OCI-LY7 (cell line): ENCODE measurements at regions not wholly inside any gene's neighbourhood (a gene's known extent, or its start where the extent isn't known, plus 50 kb on each side); places are given as distances from the start of the nearest gene placed in this dataset.

Source experiments
- BruUV-seq: library from RNA; stranded (reverse); fragments of 400-500 nt; replicated peaks from 2 replicates; lab custom pipeline; 2021; lab: Mats Ljungman, UMichigan
- CTCF ChIA-PET: fragments of 300-600 bp; sonication (Branson Sonifier 250); formaldehyde crosslinking; loops from one replicate; lab custom pipeline; 2022; ENCODE audit warnings: antibody characterized with exemption; ENCODE audit not compliant: unreplicated experiment; lab: Charles Lee
- POLR2A ChIA-PET: fragments of 300-600 bp; sonication (Branson Sonifier 250); formaldehyde crosslinking; loops from one replicate; lab custom pipeline; 2022; ENCODE audit warnings: antibody characterized with exemption; lab: Charles Lee
- DNase-seq: peaks from one replicate; pipeline ENCODE4 v3.0.0-alpha.2; 2015; ENCODE audit warnings: low spot score
- H2AFZ ChIP-seq: fragments of 200-600 bp; sonication (generic), shearing (Covaris generic); 2 replicates; pipeline ENCODE4 v1.6.1; 2014; ENCODE audit warnings: mild to moderate bottlenecking, antibody characterized with exemption, low read length, moderate library complexity
- H3K27ac ChIP-seq: fragments of 200-600 bp; sonication (generic); 2 replicates; pipeline ENCODE4 v1.5.1; 2014; ENCODE audit warnings: mixed run types, low read depth, mild to moderate bottlenecking, moderate library complexity, low read length, inconsistent platforms; ENCODE audit not compliant: poor library complexity, severe bottlenecking
- H3K36me3 ChIP-seq: fragments of 200-600 bp; sonication (generic); 2 replicates; pipeline ENCODE4 v1.6.1; 2014; ENCODE audit warnings: mild to moderate bottlenecking, antibody characterized with exemption, low read length, moderate library complexity, mixed read lengths; ENCODE audit not compliant: insufficient read depth
- H3K4me1 ChIP-seq: fragments of 200-600 bp; sonication (generic); 2 replicates; pipeline ENCODE4 v1.5.1; 2014; ENCODE audit warnings: mild to moderate bottlenecking, low read length; ENCODE audit not compliant: insufficient read depth, poor library complexity, severe bottlenecking
- H3K4me2 ChIP-seq: fragments of 200-600 bp; sonication (generic); 2 replicates; pipeline ENCODE4 v1.6.1; 2014; ENCODE audit warnings: mild to moderate bottlenecking, low read length
- H3K4me3 ChIP-seq: fragments of 200-600 bp; sonication (generic); 2 replicates; pipeline ENCODE4 v1.5.1; 2014; ENCODE audit warnings: mild to moderate bottlenecking, low read depth, low read length; ENCODE audit not compliant: poor library complexity, severe bottlenecking
- H3K79me2 ChIP-seq: fragments of 200-600 bp; sonication (generic); 2 replicates; pipeline ENCODE4 v1.6.1; 2016; ENCODE audit warnings: low read depth, mild to moderate bottlenecking, low read length, moderate library complexity, mixed read lengths; ENCODE audit not compliant: insufficient read depth
- H3K9me2 ChIP-seq: fragments of 200-600 bp; sonication (generic); 2 replicates; pipeline ENCODE4 v1.6.1; 2016; ENCODE audit warnings: mild to moderate bottlenecking, low read length, mixed read lengths; ENCODE audit not compliant: insufficient read depth
- H3K9me3 ChIP-seq: fragments of 200-600 bp; sonication (generic); 2 replicates; pipeline ENCODE4 v1.6.1; 2014; ENCODE audit warnings: mild to moderate bottlenecking, mixed run types, low read length, mixed read lengths
- H4K20me1 ChIP-seq: fragments of 200-600 bp; sonication (generic); 2 replicates; pipeline ENCODE4 v1.6.1; 2014; ENCODE audit warnings: mild to moderate bottlenecking, antibody characterized with exemption, low read length, moderate library complexity, mixed read lengths; ENCODE audit not compliant: insufficient read depth
- EZH2phosphoT487 ChIP-seq: fragments of 200-600 bp; sonication (generic); IDR thresholded peaks from 2 replicates; pipeline ENCODE4 v1.6.1; 2018; ENCODE audit warnings: low read depth, borderline replicate concordance, mild to moderate bottlenecking, mixed run types, antibody characterized with exemption, low read length, moderate library complexity, mixed read lengths
- intact Hi-C: fragments of 100-400 bp; cut with micrococcal nuclease; formaldehyde crosslinking; loops from one replicate; pipeline ENCODE4 v1.10.0; 2022; ENCODE audit not compliant: unreplicated experiment
- TF ChIP-seq, protein P1 (sequence below): fragments of 200-600 bp; sonication (generic); conservative IDR thresholded peaks from 2 replicates; pipeline ENCODE4 v1.5.1; 2014; ENCODE audit warnings: mild to moderate bottlenecking, antibody characterized with exemption, low read length, moderate library complexity, mixed read lengths

DNA sequence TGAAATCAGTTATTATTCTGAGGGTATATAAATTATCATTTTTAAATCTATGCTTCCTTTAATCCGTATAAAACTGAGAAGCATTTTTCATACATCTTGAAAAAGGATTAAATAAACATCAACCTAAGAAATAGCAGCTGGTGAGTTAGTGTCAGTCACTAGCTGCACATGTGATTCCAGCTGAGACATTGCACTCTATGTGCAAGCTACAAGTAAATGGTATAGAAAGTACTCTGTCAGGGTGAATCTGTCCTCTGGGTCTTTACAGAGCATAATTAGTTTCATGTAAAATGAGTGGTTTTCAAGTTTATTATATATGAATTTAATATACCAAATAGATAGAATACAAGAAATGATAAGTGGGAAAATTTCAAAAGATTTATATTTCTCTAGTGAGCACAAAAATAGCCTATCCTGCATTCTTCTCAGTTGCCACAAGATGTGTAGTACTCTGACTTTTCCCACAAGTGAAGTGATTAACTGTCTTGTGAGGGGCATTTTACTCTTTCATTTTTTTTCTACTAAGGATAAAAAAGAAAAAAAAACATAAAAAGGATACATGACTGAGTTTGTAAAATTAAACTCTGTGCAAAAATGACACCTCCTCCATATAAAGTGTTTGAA lies 1372.1 kb downstream of the PCDH9 start:
- Histone ChIP-seq H3K9me3 (no peaks in the 10 kb centered on the region), H3K4me2 (no peak overlapping the region), H3K9me2 (no peaks in the 10 kb centered on the region), H3K4me3 (no peak overlapping the region), H4K20me1 (no peaks in the 10 kb centered on the region), H3K79me2 (no peaks in the 10 kb centered on the region), H2AFZ (no peak overlapping the region), H3K27ac (no peak overlapping the region), H3K36me3 (no peaks in the 10 kb centered on the region), H3K4me1 (no peaks in the 10 kb centered on the region)
- CTCF ChIA-PET: no interaction called here
- no peak for TF ChIP-seq EZH2phosphoT487
- TF ChIP-seq, protein P1, sequence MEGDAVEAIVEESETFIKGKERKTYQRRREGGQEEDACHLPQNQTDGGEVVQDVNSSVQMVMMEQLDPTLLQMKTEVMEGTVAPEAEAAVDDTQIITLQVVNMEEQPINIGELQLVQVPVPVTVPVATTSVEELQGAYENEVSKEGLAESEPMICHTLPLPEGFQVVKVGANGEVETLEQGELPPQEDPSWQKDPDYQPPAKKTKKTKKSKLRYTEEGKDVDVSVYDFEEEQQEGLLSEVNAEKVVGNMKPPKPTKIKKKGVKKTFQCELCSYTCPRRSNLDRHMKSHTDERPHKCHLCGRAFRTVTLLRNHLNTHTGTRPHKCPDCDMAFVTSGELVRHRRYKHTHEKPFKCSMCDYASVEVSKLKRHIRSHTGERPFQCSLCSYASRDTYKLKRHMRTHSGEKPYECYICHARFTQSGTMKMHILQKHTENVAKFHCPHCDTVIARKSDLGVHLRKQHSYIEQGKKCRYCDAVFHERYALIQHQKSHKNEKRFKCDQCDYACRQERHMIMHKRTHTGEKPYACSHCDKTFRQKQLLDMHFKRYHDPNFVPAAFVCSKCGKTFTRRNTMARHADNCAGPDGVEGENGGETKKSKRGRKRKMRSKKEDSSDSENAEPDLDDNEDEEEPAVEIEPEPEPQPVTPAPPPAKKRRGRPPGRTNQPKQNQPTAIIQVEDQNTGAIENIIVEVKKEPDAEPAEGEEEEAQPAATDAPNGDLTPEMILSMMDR: no peak
- BruUV-seq: no TSS peak
- no peak for DNase-seq
- POLR2A ChIA-PET: interaction anchor here (0.7 kb wide), 2 partner anchors 27 to 937 kb away, joined by 3 read pairs; no protein-coding TSS in a partner anchor
- intact Hi-C loops: no loop called here

DNA sequence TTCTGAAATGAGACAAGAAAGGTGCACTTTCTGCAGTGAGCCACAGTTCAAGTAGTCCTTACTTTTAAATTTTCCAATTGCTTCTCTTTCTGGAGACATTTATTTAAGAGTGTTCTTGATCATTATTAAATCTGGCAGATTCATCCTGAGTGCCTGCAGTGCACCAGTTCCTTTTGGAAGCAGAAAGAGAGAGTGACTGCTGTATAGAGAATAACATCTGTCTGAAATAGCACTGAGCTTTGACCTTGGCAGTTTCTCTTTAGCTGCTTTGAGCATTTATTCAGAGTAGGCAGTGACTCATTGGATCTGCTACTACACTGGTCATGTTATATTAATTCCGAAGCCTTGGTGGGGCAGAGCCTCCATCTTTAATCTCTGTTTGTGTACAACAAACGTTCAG lies 1373.7 kb downstream of the PCDH9 start:
- H3K79me2 ChIP-seq: no peaks in the 10 kb centered on the region
- H3K9me2 ChIP-seq: no peaks in the 10 kb centered on the region
- intact Hi-C loops: no loop called here
- no peaks in the 10 kb centered on the region for H4K20me1 ChIP-seq
- H3K4me2 ChIP-seq: no peak overlapping the region
- POLR2A ChIA-PET: no interaction called here
- DNase-seq: no peak
- CTCF ChIA-PET: no interaction called here
- no peaks in the 10 kb centered on the region for H3K9me3 ChIP-seq
- H3K36me3 ChIP-seq: no peaks in the 10 kb centered on the region
- H3K4me3 ChIP-seq: no peak overlapping the region
- no TSS peak for BruUV-seq
- TF ChIP-seq, protein P1: no peak
- no peak for TF ChIP-seq EZH2phosphoT487
- no peak overlapping the region for H3K27ac ChIP-seq
- no peak overlapping the region for H2AFZ ChIP-seq
- H3K4me1 ChIP-seq: no peaks in the 10 kb centered on the region

DNA sequence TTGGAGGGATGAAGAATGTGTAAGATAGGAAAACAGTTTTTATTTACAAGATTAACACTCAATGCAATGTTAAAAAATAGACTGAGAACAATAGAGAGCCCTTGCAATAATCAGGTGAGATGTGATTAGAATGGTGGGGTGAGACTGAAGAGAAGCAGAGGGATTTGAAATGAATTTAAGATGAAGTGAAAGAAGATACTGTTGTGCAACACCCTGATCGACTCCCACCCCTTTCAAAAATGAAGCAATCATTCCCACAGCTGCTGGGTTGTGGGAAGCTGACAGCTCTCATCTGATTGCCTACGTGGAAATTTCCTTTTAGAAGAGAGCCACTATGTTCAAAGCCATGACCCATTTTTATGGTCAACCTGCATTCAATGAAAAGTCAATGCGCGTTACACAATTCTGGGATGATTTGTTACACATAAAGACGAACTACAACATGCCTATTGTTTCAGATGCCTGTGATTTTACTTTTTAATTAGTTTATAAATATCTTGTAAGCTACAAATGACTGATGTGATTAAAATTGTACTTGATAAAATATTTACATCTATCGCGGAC lies 1374.8 kb downstream of the PCDH9 start:
- POLR2A ChIA-PET: no interaction called here

More for the DNA sequence above, 1374.8 kb downstream of the PCDH9 start:
- Histone ChIP-seq H3K4me3 (no peak overlapping the region), H3K36me3 (no peaks in the 10 kb centered on the region), H3K27ac (no peak overlapping the region), H2AFZ (no peak overlapping the region), H3K4me2 (no peak overlapping the region), H3K79me2 (no peaks in the 10 kb centered on the region), H4K20me1 (no peaks in the 10 kb centered on the region), H3K9me3 (no peaks in the 10 kb centered on the region), H3K4me1 (no peaks in the 10 kb centered on the region), H3K9me2 (no peaks in the 10 kb centered on the region)
- no peak for DNase-seq
- BruUV-seq: no TSS peak
- CTCF ChIA-PET: no interaction called here
- intact Hi-C loops: no loop called here
- TF ChIP-seq, protein P1: no peak
- TF ChIP-seq EZH2phosphoT487: no peak
